HG03139 (cell line): ENCODE measurements at regions not wholly inside any gene's neighbourhood (a gene's known extent, or its start where the extent isn't known, plus 50 kb on each side); places are given as distances from the start of the nearest gene placed in this dataset.
"Not testable (repeated sequence)": the region's sequence is repeated elsewhere in the genome, so short reads cannot be mapped to it uniquely, and the experiment has no call there.

ENCODE experiments used
- ATAC-seq: cut with Tn5 transposase; IDR thresholded peaks from one replicate; pipeline ENCODE4 v1.9.1; 2021; ENCODE audit not compliant: unreplicated experiment

DNA sequence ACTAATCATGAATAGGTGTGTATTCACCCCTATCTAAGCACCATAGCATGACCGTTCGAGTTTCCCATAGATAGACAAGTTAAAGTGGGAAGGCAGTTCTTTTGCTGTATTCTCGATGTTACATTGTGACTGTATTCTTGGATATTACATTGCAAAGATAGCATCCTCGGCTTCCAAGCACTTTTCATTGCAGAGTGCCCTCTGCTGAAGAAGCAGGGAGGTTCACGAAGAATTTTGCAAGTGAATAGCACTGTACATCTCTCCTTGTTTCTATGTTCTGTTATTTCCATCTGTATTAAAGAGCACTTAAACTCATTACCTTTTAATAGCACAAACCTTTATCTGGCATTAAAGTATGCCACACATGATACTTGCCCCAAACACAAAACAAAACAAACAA is 426.7 kb upstream of the ARX start:
- ATAC-seq = no peak

DNA sequence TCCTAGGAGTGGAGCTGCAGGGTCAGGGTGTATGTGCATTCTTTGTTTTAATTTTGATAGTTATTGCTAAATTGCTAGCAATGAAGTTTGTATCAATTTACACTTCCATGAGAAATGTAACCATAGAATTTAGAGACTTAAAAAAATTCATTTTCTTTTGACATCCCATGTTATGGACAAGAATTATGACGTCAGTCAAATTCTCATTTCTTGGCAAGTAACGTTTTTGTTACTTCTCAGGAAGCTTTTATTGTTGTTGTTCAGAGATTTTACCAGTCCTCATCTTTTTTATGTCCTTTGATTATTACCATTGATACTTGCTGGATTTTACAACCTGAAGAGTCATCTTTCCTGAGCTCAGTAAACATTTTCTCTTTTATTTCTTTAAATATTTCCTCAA is 417.5 kb upstream of the ARX start:
- ATAC-seq = no peak

DNA sequence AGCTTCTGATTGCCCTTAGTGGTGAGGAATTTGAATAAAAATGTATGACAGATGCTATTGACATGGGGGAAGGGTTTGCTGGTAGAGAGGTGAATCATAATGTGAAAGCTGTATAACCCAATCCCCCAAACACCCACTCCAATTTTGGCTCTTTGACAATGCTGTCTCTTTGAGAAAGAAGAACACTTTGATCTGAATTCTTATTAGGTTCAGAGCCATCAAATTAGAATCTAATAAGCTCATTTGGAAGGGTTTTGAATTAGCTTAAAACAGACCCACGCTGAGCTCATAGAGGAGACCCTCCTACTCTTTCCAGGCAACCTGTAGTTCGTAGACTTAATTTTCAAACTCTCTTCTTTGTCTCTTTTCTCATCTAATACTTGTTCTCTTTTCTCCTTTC is 416.6 kb upstream of the ARX start:
- ATAC-seq = no peak

DNA sequence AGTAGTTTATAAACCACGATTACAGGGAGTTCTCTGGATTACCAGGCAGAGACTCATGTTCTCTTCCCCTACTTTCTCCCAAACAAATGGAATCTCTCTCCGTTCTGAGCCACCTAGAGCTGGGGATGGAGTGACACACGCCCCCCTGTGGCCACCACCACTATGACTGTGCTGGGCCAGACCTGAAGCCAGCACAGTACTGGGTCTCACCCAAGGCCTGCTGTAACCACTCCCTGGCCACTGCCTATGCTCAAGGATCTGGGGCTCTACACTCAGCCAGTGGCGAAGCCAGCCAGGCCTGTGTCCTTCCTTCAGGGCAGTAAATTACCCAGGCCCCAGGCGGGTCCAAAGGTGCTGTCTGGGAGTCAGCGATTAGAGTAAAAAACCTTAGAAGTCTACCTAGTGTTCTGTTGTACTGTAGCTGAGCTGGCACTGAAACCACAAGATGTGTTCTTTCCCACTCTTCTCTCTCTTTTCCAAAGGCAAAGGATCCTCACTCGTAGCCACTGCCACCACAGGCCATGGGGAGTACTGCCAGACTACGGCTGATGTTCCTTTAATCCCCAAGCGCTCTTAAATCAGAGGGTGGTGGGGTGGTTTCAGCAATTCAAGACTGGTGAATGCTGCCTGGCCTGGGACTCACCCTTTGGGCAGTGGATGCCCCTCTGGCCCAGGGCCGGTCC is 412.2 kb upstream of the ARX start:
- no peak for ATAC-seq

DNA sequence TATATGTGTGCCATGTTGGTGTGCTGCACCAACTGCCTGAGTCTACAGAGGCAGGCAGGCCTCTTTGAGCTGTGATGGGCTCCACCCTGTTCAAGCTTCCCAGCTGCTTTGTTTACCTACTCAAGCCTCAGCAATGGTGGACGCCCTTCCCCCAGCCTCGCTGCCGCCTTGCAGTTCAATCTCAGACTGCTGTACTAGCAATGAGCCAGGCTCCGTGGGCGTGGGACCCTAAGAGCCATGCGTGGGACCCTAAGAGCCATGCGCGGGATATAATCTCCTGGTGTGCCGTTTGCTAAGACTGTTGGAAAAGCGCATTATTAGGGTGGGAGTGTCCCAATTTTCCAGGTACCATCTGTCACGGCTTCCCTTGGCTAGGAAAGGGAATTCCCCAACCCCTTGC is 388.4 kb upstream of the ARX start:
- ATAC-seq = not testable (repeated sequence)

DNA sequence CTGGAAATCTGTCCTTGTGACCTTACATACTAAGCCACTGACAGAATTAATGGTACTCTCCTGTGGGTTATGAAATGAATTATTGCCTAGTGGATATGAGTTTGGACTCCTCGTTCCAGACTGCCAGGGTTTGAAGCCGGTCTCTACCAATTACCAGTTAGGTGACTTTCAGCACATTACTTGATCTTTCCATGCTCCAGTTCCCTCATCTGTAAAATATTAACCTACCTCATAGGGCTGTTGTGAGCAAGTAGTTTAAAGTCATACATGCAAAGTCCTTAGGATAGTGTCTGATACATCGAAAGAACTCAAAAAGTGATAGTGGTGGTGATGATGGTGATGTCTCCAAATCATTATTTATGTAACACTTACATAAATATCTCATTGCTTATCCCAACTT is 373.5 kb upstream of the ARX start:
- ATAC-seq = no peak

DNA sequence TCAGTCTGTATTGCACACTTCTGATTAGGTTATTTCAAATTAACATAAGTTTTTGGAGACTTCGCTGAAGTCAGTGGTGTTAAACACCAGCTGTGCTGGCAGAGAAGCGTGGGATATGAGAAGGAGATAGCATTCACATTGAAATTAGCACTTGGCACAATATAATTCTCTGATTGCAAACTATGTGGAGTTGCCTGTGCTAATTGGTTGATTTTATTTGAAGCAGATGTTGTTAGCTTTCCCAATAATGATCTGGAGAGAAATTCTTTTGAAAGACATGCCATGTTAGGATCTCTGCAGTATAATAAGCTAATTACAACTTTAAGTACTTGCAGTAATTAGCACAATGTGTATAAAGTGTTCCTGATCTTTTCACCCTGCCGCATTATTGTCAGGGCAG is 367.4 kb upstream of the ARX start:
- no peak for ATAC-seq

DNA sequence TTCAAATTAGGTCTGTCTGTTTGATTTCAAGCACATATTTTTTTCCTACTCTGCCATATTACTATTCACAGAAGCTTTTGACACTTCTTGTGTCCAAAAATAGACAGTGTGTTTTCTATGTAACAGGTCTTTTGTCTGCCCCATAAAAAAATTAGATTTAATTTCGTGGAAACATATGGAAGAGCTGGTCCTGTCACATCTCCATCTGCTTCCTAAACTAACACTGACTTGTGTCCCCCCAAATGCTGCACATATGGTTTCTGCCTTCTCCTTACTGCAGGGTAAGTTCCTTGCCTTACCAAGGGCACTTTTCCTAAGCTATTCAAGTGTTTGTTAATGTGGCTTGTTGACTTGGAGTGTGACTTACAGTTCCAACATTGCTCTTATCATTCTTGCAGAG is 340.7 kb upstream of the ARX start:
- no peak for ATAC-seq

DNA sequence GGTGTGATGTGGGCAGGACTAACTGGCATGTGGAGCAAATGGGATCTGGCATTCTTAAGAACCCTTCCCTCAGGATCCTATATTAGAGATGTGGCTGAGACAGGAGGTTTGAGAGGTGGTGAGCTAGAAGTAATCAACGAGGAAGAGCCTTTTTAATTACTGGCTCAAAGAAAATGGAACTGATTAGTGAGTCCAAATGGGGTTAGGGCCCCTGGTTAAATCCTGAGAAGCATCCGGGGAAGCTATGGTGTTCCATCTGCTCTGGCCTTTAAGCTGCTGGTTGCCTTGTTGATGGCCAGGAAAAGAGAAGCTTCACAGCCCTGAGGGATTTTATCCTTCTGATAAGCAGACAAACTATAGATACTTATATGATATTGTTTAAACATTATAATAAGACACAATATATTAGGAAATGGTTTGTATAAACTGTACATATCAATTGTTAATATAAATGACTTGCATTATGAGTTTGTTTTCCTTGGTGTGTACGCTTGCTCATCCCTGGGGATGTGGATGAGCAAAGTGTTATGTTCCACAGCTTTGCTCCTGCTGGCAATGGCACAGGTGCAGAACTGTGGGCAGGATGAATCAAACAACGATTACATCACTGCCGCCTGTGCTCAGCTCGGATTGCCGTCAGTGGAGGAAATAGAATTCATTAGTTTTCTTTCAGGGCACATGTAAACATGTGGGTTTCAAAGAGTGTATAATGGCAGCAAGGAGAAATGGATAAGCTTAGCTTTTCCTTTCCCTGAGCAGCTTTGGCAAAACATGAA is 328.6 kb upstream of the ARX start:
- ATAC-seq = no peak

DNA sequence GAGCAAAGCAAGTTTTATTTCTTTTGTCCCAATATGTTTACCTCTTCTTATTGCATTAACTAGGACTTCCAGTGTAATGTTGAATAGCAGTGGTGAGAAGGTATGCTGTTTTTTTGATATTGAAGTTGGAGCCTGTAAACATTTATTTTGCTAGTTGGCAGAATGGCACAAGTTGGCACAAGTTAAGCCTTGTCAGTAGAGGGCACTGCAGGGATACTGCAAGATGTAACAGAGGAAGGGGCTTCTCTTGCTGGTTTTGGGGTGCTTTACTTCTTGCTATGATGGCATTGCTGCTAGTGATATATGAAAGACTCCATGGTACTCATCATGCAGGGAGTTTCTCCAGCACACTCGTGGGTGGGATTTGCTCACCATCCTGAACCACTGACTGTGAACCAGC is 327.3 kb upstream of the ARX start:
- no peak for ATAC-seq

DNA sequence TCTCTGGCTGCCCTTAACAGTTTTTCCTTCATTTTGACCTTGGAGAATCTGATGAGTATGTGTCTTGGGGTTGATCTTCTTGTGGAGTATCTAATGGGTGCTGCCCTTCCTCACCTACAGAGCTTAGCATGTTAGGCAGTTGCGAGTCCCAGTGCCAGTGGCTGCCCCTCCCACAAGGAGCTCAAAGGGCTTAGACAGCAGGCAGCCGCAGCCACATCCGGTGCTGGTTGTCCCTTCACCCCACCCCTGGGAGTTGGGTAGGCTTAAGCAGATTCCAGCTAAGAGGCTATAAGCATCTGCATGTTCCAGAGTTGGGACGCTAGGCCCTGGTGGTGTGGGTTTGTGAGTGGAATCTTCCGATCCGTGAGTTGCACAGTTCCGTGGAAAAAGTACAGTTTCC is 322.1 kb upstream of the ARX start:
- ATAC-seq = no peak

DNA sequence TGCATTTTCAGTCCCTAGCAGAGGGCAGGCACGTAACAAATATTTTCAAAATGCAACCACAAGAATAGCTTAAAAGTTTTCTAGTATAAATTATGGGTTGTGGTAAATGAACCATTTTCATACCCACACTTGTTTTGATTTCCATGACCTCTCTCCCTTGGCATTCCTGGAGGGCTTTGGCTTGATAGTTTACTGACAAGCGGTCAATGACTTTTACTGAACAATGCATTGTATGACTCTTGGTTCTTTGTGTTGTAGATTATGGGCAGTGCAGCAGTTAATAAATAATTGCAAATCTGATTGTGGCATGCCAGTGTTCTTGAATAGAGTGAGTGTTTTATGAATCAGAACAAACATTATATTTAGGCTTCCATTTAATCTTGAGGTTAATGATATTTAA is 285.2 kb upstream of the ARX start:
- no peak for ATAC-seq

DNA sequence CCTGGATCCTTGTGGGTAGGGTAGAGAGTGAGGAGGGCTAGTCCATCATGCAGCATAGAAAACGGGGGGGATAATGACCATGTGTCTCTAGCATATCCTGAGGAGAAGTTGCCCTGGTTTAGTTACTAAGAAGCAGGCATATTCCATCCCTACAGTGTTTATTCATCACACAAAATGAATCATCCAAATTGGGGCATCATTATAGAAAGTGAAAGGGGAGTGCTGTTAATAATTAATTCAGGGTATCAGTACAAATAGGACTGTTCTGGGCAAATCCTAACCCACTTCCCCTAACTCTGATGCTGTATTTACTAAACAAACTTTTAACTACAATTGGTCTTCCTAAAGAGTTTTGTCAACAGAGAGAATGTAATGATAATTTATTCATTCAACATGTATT is 281.1 kb upstream of the ARX start:
- no peak for ATAC-seq

DNA sequence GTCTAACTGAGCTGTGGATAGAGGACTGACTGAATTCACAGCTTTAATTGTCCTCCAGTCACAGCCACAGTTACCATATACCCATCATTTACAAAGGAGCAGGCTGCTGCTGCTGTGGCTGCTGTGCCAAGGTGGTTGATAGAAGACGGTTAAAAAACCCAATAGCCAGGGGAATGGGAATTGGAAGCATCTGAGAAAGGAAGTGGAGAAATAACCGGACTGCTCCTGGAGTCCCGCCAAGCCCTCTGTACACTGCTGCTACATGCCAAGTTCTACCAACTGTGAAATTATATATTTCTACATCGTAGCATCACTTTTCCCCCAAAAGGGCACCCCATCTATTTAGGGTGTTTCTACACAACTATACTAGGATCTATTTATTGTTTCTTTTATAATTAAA is 279.7 kb upstream of the ARX start:
- no peak for ATAC-seq

DNA sequence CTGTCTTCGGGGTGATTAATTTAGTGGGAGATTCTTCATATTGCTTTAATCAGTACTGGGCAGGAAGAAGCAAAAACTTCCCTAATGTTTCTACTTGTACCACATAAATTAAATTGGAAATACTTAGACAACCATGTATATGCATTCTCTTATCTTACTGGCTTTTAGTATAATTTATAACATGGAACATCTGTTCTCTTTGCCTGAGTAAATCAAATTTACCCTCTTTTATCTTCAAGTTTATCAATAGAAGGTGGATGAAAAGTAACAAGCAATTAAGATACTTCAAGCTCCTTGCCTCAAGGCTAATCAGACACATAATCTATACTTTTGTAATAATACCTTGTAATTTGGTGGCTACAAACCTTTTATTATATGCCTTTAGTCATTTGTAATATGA is 274.4 kb upstream of the ARX start:
- no peak for ATAC-seq

DNA sequence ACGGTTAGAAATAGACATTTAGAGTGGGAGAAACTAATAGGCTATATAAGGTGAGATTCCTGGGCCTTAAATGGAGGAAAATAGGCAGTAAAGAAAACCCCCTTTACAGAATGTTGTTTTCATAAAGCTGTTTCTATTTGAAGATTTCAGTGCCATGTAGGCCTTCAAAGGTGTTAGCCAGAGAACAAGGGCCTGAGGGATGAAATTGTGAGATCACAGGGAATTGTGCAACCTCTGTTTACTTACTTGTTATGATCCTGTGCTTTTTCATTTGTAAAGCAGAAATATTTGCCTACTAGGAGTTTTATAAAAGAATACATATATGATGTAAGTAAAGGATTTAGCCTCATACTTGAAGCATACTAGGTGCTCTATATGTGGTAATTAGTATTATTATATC is 272.9 kb upstream of the ARX start:
- no peak for ATAC-seq

DNA sequence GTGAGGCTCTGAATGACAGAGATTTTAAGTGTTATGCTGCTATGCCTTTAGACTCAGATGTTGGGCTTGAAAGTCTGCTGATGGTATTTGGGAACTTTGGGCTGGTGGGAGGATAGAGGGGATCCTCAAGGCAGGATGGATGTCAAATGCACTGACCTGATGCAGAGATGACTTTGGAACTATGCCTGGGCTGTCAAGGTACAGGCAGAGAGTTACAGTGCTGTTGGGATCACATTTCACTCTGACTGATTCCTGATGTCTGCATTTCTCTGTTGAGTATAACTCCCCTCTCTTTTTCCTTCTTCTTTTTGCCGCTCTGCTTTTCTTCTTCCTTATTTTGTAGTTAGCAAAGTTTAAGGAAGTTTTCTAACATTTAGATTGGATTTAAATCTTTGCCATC is 271.8 kb upstream of the ARX start:
- ATAC-seq = no peak

DNA sequence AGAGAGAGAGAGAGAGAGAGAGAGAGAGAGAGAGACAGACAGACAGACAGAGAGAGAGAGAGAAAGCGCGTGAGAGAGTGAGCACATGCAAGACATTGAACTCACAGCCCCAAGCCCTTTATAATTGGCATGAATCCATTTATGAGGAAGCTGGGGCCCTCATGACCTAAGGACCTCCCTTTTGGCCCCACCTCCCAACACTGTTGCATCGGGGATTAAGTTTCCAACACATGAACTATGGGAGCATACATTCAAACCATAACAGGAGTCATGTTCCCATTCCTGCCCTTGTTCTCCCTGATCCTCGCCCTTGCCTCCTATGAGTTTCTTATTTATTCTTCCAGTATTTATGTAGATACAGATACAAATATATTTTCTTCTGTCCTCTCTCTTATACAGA is 269.8 kb upstream of the ARX start:
- no peak for ATAC-seq

DNA sequence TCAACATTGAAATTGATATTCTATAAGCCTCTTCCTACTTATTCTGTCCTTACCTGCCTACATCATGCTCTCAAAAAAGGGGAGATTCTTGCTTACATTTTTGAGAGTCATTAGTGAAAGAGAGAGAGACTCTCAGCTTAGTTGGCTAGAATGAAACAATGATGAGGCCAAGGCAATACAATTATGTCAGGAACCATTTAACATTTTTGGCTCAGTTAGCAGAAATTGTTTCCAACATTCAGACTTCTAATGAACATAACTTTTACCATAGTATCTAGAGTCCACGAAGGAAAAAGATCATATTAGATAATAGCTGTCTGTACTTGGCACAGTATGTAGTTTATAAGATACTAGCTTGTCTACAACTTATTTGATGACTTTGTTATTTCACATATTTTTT is 263.7 kb upstream of the ARX start:
- no peak for ATAC-seq

DNA sequence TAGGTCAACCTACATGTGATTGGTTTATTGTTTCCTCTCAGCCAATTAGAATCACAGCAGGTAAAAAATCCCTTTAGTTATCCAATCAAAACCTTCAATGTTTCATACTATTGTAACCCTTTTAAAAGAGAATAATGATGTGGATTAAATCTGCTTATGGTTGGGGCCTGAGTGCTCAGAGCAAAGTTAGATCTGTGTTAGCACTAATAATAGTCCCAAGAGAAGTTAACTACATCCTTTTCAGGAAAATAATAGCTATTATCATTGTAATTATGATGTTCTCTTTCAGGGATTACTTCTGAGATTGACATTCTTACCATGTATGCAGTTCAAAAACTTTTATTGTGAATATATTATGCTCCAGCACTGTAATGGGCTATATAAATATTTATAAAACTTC is 262.6 kb upstream of the ARX start:
- no peak for ATAC-seq

DNA sequence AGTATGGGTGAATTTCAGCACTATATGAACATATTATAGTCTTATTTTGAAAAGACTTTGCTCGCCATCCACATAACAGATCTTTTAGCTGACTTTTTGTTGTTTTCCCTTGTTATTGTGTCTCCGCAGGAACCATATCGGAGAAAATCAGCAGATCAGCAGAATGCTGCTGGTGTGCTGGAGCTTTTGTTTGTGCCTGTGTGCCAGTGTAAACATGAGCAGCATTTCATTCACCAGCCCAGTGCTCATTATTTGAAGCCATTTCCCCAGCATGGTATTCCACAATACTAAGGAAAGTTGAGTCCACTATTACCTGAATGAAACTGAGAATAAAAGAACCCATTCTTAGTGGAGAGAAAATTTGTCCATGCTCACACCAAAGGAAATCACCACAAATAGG is 261.8 kb upstream of the ARX start:
- no peak for ATAC-seq

DNA sequence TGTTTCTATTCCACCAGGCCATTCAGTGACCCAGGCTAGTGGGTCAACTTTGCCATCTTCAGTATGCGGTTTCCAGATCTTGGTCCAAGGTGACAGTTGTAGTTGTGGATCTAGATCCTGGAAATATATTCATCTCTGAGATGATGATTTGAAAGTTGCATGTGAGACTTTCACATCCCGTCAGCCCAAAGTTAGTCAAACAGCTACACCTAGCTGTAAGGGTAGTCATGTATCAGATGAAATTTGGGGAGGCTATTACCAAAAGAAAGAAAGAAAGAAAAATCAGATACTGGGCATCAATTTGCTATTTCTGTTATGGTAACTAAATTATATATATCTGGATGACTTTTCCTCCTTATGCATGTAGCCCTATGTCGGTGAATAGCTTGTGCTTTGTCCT is 259.4 kb upstream of the ARX start:
- no peak for ATAC-seq

DNA sequence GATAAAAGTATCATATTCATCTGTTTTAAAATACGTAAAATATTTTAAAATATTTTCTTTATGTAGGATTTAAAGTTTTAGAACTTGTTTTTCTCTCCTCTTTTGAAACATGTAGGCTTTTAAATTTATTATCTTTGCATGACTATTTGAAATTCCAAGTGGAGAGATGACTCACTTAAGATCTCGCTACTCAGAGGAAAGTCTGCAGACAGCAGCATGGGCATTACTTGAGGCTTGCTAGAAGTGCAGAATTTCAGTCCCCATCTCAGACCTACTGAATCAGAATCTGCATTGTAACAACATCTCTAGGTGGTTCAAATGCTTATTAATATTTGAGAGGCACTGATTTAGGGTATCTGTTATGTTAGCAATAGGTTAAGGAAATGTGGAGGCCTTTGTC is 225.7 kb upstream of the ARX start:
- ATAC-seq = no peak
